GM12878 (cell line): ENCODE measurements at regions not wholly inside any gene's neighbourhood (a gene's known extent, or its start where the extent isn't known, plus 50 kb on each side); places are given as distances from the start of the nearest gene placed in this dataset.

Source experiments
- EZH2 ChIP-seq: IDR thresholded peaks from 2 replicates; pipeline ENCODE4 v1.6.1; 2012; ENCODE audit warnings: low read depth, mild to moderate bottlenecking, control low read depth, inconsistent platforms, low read length, borderline replicate concordance; ENCODE audit not compliant: control insufficient read depth
- RAD21 ChIP-seq: IDR thresholded peaks from 2 replicates; pipeline ENCODE4 v1.6.1; 2011; ENCODE audit warnings: mild to moderate bottlenecking, low read depth, low read length, moderate library complexity; ENCODE audit not compliant: insufficient read depth
- SREBF2 ChIP-seq: IDR thresholded peaks from 2 replicates; pipeline ENCODE4 v1.6.1; 2012; ENCODE audit warnings: mild to moderate bottlenecking, low read length
- SRF ChIP-seq, 2 experiments: IDR thresholded peaks; 2 replicates each; pipeline ENCODE4 v1.6.1; 2011; ENCODE audit warnings: low read depth in 2 of 2, low read length in 2 of 2, mild to moderate bottlenecking in 1 of 2, moderate library complexity in 1 of 2
- WRNIP1 ChIP-seq: IDR thresholded peaks from 2 replicates; pipeline ENCODE4 v1.6.1; 2011; ENCODE audit warnings: low read depth, low read length, improper control_type of control experiment, borderline replicate concordance
- YBX1 ChIP-seq: fragments of 450-650 bp; IDR thresholded peaks from 2 replicates; pipeline ENCODE4 v1.6.1; 2016; ENCODE audit warnings: antibody characterized with exemption
- ZBTB4 ChIP-seq: fragments of 450-650 bp; formaldehyde crosslinking; IDR thresholded peaks from 2 replicates; pipeline ENCODE4 v1.4.0; 2022; ENCODE audit warnings: mild to moderate bottlenecking, moderate library complexity
- ZBTB40 ChIP-seq: fragments of 450-650 bp; IDR thresholded peaks from 2 replicates; pipeline ENCODE4 v1.6.1; 2016; ENCODE audit warnings: mild to moderate bottlenecking, moderate library complexity, borderline replicate concordance

GRCh38 chr1:185474440-185475149 is 157.6 kb upstream of the IVNS1ABP start (continued):
- TF ChIP-seq ZBTB4 (CRISPR knock-in tag) (no peak), EZH2 (no peak), ZBTB40 (no peak), SREBF2 (no peak), WRNIP1 (no peak), SRF (IDR thresholded peaks at IDR 0.05; ENCODE audit: low read depth in 2 of 2, low read length in 2 of 2) (no peak), YBX1 (no peak), RAD21 (no peak)
- TF ChIP-seq, all 136 proteins: peak for 0
